ENCODE measurements at regions not wholly inside any gene's neighbourhood (a gene's known extent, or its start where the extent isn't known, plus 50 kb on each side); places are given as distances from the start of the nearest gene placed in this dataset.

GRCh38 chrX:7503251-7503650 lies 339.7 kb upstream of the VCX start:
- H2AFZ ChIP-seq (ENCODE audit: low read length) = no peak overlapping the region
- no peaks in the 10 kb centered on the region for H3F3A ChIP-seq (ENCODE audit: insufficient read depth, low read length)
- no peaks in the 10 kb centered on the region for H3K27me3 ChIP-seq (ENCODE audit: insufficient read depth, low read length)
- H3K9ac ChIP-seq (ENCODE audit: low read length) = no peak overlapping the region
- no peaks in the 10 kb centered on the region for H4K20me1 ChIP-seq (ENCODE audit: insufficient read depth, low read length)
- no peaks in the 10 kb centered on the region for H3K36me3 ChIP-seq (ENCODE audit: insufficient read depth, low read length)
- H3K4me1 ChIP-seq (ENCODE audit: insufficient read depth, low read length, severe bottlenecking) = no peaks in the 10 kb centered on the region
- H3K9me3 ChIP-seq (ENCODE audit: low read length) = no peaks in the 10 kb centered on the region
- H3K4me2 ChIP-seq (ENCODE audit: low read length) = no peak overlapping the region
- no peaks in the 10 kb centered on the region for H3K9me2 ChIP-seq (ENCODE audit: low read depth, low read length)
- H3K4me3 ChIP-seq (ENCODE audit: low read depth, low read length, poor library complexity, severe bottlenecking) = no peak overlapping the region
- no peak for TF ChIP-seq EZH2 (IDR thresholded peaks at IDR 0.05; ENCODE audit: borderline replicate concordance, low read length)
- no peak for TF ChIP-seq CTCF (IDR thresholded peaks at IDR 0.05; ENCODE audit: low read length)
- H3K27ac ChIP-seq (ENCODE audit: low read depth, low read length, poor library complexity, severe bottlenecking) = no peak overlapping the region
- H3K79me2 ChIP-seq (ENCODE audit: insufficient read depth, low read length) = no peaks in the 10 kb centered on the region

DNA sequence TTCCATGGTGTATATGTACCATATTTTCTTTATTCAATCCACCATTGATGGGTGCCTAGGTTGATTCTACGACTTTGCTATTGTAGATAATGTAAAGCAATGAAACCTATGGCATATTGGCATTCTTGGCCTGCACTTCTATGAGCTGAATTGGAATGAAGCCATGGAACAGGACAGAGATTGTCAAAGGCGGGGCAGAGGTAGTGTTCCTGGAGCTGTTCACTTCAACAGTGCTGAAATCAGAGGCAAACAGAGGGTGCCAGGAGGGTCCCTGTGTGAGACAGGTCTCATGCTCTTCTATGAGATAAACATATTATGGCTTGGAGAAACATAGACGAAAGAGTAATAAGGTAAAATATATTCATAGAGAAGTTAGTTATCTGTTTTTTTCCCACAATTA lies 342.6 kb upstream of the VCX start:
- H3K27ac ChIP-seq (ENCODE audit: low read depth, low read length, poor library complexity, severe bottlenecking) = no peak overlapping the region
- TF ChIP-seq CTCF (IDR thresholded peaks at IDR 0.05; ENCODE audit: low read length) (no peak), EZH2 (IDR thresholded peaks at IDR 0.05; ENCODE audit: borderline replicate concordance, low read length) (no peak)
- H3K79me2 ChIP-seq (ENCODE audit: insufficient read depth, low read length) = no peaks in the 10 kb centered on the region

GRCh38 chrX:7486505-7486904 lies 338.6 kb upstream of the PUDP start:
- H3K9me2 ChIP-seq (ENCODE audit: low read depth, low read length) = no peaks in the 10 kb centered on the region
- no peaks in the 10 kb centered on the region for H3K79me2 ChIP-seq (ENCODE audit: insufficient read depth, low read length)
- H4K20me1 ChIP-seq (ENCODE audit: insufficient read depth, low read length) = no peaks in the 10 kb centered on the region
- no peaks in the 10 kb centered on the region for H3K36me3 ChIP-seq (ENCODE audit: insufficient read depth, low read length)
- no peak overlapping the region for H3K9ac ChIP-seq (ENCODE audit: low read length)
- H3K4me3 ChIP-seq (ENCODE audit: low read depth, low read length, poor library complexity, severe bottlenecking) = no peak overlapping the region
- no peaks in the 10 kb centered on the region for H3F3A ChIP-seq (ENCODE audit: insufficient read depth, low read length)
- no peak overlapping the region for H3K4me2 ChIP-seq (ENCODE audit: low read length)
- no peak overlapping the region for H3K27ac ChIP-seq (ENCODE audit: low read depth, low read length, poor library complexity, severe bottlenecking)
- no peak overlapping the region for H2AFZ ChIP-seq (ENCODE audit: low read length)
- no peaks in the 10 kb centered on the region for H3K4me1 ChIP-seq (ENCODE audit: insufficient read depth, low read length, severe bottlenecking)
- no peak for TF ChIP-seq EZH2 (IDR thresholded peaks at IDR 0.05; ENCODE audit: borderline replicate concordance, low read length)
- no peak for TF ChIP-seq CTCF (IDR thresholded peaks at IDR 0.05; ENCODE audit: low read length)
- no peaks in the 10 kb centered on the region for H3K9me3 ChIP-seq (ENCODE audit: low read length)
- H3K27me3 ChIP-seq (ENCODE audit: insufficient read depth, low read length) = no peaks in the 10 kb centered on the region

More for the DNA sequence above, 342.6 kb upstream of the VCX start:
- Histone ChIP-seq H4K20me1 (ENCODE audit: insufficient read depth, low read length) (no peaks in the 10 kb centered on the region), H3K9me3 (ENCODE audit: low read length) (no peaks in the 10 kb centered on the region), H3K27me3 (ENCODE audit: insufficient read depth, low read length) (no peaks in the 10 kb centered on the region), H3K4me1 (ENCODE audit: insufficient read depth, low read length, severe bottlenecking) (no peaks in the 10 kb centered on the region), H2AFZ (ENCODE audit: low read length) (no peak overlapping the region), H3K36me3 (ENCODE audit: insufficient read depth, low read length) (no peaks in the 10 kb centered on the region), H3K4me2 (ENCODE audit: low read length) (no peak overlapping the region), H3K9ac (ENCODE audit: low read length) (no peak overlapping the region), H3K9me2 (ENCODE audit: low read depth, low read length) (no peaks in the 10 kb centered on the region), H3F3A (ENCODE audit: insufficient read depth, low read length) (no peaks in the 10 kb centered on the region), H3K4me3 (ENCODE audit: low read depth, low read length, poor library complexity, severe bottlenecking) (no peak overlapping the region)
